ENCODE measurements at regions not wholly inside any gene's neighbourhood (a gene's known extent, or its start where the extent isn't known, plus 50 kb on each side); places are given as distances from the start of the nearest gene placed in this dataset.

DNA sequence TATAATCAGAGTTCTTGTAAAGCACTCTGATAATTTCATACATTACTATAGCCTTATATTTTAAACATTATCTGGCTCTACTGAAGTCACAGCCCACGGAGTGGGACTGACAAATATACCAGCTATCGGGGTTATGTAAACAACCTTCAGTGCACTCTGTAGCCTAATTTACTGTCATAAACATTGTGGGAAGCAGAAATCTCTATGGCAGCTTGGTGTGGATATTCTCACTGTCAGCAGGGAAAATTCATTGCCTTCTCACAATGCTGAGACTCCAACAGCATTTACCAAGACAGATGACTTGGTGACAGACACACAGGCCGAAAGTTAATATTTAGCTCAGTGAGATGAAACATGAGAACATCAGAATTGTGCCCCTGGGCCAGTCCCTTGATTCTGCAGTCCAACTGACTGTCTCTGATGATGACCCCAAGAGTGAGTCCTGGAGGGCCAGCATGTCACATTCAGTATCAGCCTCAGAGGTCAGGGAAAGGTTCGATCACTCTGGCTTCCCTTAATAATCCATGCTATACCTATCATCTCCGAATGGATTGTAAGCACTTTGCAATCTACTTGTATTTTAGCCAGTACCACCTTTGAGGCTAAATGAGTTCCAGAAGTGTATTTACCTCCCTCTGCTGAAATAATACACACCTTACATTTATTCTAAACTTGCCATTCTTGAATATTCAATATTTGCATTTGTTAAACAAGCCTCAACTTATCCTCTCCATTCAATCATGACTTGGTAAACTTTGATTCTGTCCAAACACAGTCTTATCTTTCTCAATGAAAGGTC is 146.2 kb upstream of the OSR1 start:
- TF ChIP-seq, protein P1, sequence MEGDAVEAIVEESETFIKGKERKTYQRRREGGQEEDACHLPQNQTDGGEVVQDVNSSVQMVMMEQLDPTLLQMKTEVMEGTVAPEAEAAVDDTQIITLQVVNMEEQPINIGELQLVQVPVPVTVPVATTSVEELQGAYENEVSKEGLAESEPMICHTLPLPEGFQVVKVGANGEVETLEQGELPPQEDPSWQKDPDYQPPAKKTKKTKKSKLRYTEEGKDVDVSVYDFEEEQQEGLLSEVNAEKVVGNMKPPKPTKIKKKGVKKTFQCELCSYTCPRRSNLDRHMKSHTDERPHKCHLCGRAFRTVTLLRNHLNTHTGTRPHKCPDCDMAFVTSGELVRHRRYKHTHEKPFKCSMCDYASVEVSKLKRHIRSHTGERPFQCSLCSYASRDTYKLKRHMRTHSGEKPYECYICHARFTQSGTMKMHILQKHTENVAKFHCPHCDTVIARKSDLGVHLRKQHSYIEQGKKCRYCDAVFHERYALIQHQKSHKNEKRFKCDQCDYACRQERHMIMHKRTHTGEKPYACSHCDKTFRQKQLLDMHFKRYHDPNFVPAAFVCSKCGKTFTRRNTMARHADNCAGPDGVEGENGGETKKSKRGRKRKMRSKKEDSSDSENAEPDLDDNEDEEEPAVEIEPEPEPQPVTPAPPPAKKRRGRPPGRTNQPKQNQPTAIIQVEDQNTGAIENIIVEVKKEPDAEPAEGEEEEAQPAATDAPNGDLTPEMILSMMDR (IDR thresholded peaks at IDR 0.05), result no peak
- TF ChIP-seq POLR2A (IDR thresholded peaks at IDR 0.05) (no peak), POLR2AphosphoS5 (IDR thresholded peaks at IDR 0.05) (peak; percentile 29), EP300 (IDR thresholded peaks at IDR 0.05) (no peak)
